Right forelimb (tissue), 1 donor: ENCODE measurements at regions not wholly inside any gene's neighbourhood (a gene's known extent, or its start where the extent isn't known, plus 50 kb on each side); places are given as distances from the start of the nearest gene placed in this dataset.
A peak's percentile ranks its signal among the peaks of the same experiment; 100 is the strongest.
"Not testable (repeated sequence)": the region's sequence is repeated elsewhere in the genome, so short reads cannot be mapped to it uniquely, and the experiment has no call there.

ENCODE experiments used
- DNase-seq: peaks from one replicate; pipeline ENCODE4 v3.0.0-alpha.2; 2018

- DNase-seq: no peak
Measured at GRCh38 chr11:8772571-8773519, 90.3 kb downstream of the RPL27A start.

GRCh38 chr11:8773916-8774539, 91.4 kb downstream of the RPL27A start:
- no peak for DNase-seq

- DNase-seq: not testable (repeated sequence)
Measured at GRCh38 chr11:8774916-8775315, 92.3 kb downstream of the RPL27A start.

- no peak for DNase-seq
Measured at GRCh38 chr11:8775332-8775731, 92.7 kb downstream of the RPL27A start.

GRCh38 chr11:8775734-8776133, 93.1 kb downstream of the RPL27A start:
- DNase-seq: no peak

- DNase-seq: no peak
Measured at GRCh38 chr11:8776209-8776608, 93.6 kb downstream of the RPL27A start.

- peak; percentile 85 for DNase-seq
Measured at GRCh38 chr11:8777907-8778767, 95.5 kb downstream of the RPL27A start.

GRCh38 chr11:8779107-8779506, 96.5 kb downstream of the RPL27A start:
- no peak for DNase-seq

GRCh38 chr11:8779732-8780131, 97.1 kb downstream of the RPL27A start:
- no peak for DNase-seq

GRCh38 chr11:8784954-8785353, 102.4 kb downstream of the RPL27A start:
- no peak for DNase-seq

GRCh38 chr11:8785457-8785856, 102.9 kb downstream of the RPL27A start:
- no peak for DNase-seq

- no peak for DNase-seq
Measured at GRCh38 chr11:8785998-8786397, 103.4 kb downstream of the RPL27A start.

- no peak for DNase-seq
Measured at GRCh38 chr11:8786933-8787332, 104.3 kb downstream of the RPL27A start.

- DNase-seq: no peak
Measured at GRCh38 chr11:8787372-8787771, 104.8 kb downstream of the RPL27A start.

GRCh38 chr11:8788616-8789015, 106.0 kb downstream of the RPL27A start:
- DNase-seq: no peak

GRCh38 chr11:8789864-8790263, 107.3 kb downstream of the RPL27A start:
- DNase-seq: no peak

- DNase-seq: no peak
Measured at GRCh38 chr11:8790968-8791367, 108.4 kb downstream of the RPL27A start.

GRCh38 chr11:8792710-8793109, 110.1 kb downstream of the RPL27A start:
- DNase-seq: no peak

- no peak for DNase-seq
Measured at GRCh38 chr11:8793114-8793777, 110.7 kb downstream of the RPL27A start.

GRCh38 chr11:8794126-8794525, 111.5 kb downstream of the RPL27A start:
- DNase-seq: no peak

GRCh38 chr11:8794677-8795103, 112.1 kb downstream of the RPL27A start:
- no peak for DNase-seq

GRCh38 chr11:8796941-8797340, 114.0 kb upstream of the AKIP1 start:
- DNase-seq: no peak

- DNase-seq: no peak
Measured at GRCh38 chr11:8799273-8799672, 111.7 kb upstream of the AKIP1 start.
